ELF-1 (cell line): ENCODE measurements at regions not wholly inside any gene's neighbourhood (a gene's known extent, or its start where the extent isn't known, plus 50 kb on each side); places are given as distances from the start of the nearest gene placed in this dataset.

Experiments
- DNase-seq: peaks from one replicate; pipeline ENCODE4 v3.0.0-alpha.2; 2016; ENCODE audit warnings: low read depth, low spot score

- no peak for DNase-seq
These were observed 114.1 kb downstream of the SLC16A9 start for GRCh38 chr10:59595593-59595992.

GRCh38 chr10:59593768-59594167 is 115.9 kb downstream of the SLC16A9 start:
- DNase-seq, result no peak

DNA sequence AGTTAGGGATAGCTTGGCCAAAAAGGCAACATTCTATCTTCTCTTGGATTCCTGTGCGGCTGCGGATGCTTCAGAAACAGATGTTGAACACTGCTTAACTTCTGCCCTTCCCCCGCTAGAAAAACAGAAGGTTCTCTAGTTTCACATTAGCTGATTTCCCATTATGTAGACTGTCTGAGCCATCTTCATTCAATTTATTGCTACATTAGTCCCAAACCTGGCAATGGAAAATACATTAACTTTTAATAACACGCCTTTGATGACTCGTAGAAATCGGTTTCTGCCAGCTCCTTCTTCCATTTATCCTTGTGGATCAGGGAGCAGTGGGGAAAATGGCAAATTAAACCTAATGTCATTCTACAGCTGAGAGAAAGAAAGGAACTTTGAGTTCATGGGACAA is 119.9 kb downstream of the SLC16A9 start:
- DNase-seq, result no peak

DNA sequence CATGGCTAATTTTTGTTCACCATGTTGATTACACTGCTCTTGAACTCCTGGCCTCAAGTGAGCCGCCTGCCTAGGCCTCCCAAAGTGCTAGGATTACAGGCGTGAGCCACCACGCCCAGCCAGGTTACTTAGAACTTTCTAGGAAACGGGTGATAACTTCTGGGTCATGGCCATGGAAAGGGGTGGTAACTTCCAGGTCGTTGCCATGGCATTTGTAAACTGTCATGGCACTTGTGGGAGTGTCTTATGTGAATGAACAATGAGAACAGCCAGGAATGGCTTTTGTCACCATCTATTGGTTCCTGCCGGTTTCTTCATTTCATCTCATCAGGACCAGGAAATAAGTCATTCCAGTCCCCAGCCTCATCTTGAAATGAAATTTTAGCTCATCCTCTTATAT is 120.9 kb downstream of the SLC16A9 start:
- DNase-seq, result no peak

- DNase-seq, result no peak
These were observed 121.9 kb downstream of the SLC16A9 start for GRCh38 chr10:59587756-59588140.

GRCh38 chr10:59587083-59587755 is 122.4 kb downstream of the SLC16A9 start:
- DNase-seq, result no peak

GRCh38 chr10:59586407-59586891 is 123.2 kb downstream of the SLC16A9 start:
- peak; percentile 12 for DNase-seq

DNA sequence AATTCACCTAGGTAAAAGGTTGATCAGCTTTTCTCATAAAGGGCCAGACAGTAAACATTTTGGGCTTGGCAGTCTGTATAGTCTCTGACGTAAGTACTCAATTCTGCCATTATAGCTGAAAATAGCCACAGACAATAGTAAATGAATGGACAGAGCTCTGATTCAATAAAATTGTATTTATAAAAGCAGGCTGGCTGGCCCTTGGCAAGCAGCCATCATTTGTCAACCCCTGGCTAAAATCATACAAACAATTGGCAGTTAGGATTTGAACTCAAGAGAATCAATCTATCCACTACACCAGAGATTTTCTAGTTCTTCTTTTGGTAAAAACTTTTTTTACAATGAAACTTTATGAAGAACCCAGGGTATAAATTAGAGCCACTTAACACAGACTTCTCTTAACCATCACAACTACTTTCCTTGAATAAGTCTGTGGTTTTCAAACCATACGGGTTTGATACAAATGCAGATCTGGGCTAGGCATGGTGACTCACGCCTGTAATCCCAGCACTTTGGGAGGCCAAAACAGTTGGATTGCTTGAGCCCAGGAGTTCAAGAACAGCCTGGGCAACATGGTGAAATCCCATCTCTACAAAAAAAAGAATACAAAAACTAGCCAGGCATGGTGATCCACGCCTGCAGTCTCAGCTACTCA is 124.5 kb downstream of the SLC16A9 start:
- DNase-seq, result no peak

- no peak for DNase-seq
These were observed 126.9 kb downstream of the SLC16A9 start for GRCh38 chr10:59582780-59583179.

DNA sequence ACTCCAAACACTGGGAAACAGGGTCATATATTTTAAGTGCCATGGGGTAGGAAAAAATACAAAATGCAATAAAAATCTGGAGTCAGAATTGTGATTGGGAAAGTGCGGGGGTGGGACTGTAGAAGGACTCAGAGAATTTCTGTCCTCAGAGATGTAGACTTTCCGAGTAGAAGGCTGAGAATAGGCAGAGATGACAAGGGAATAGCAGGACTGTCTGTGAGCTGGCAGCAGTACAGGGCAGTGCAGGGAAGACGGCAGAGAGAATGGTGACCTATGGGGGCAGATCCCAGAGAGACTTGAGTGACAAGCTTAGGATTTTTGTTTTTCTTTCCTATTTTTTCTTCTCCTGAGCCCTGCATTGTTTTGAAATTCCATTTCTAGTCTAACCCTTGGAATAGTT is 127.6 kb downstream of the SLC16A9 start:
- no peak for DNase-seq

DNA sequence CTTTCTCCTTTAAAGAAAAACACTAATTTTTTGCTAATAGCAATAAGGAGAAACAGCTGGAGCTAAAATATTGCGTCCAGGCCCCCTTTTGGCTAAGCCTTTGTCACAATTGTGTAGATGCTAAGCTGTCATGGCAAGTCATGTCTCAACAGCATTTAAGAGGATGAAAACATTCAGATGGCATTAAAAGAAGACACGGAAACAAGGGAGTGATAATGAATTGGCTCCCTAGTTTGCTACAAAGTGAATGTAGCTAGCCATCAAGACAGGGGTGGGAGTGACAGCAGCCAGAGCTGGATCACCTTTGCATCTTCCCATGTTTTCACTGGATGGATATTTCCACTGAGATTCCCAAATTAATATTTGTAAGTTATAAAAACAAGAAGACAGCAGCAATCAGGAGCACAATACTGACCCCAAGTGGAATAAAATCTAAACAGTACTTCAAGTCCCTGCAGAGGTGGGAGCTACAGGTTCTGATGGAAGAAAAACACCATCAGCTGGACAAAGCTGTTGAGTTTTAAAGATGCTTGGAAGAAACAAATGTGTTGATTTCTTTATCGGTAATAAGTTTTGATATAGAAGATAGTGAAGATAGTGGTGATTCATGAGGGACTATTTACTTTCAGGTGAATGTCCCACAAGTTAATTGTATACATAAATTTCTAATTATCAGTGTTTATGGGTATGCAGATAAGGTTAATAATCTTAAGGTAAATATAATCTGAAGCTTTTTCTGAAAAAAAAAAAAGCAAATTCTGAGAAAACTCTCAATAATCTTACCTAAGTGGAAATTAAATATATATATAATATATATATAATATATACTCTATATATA is 129.4 kb downstream of the SLC16A9 start:
- DNase-seq, result no peak

DNA sequence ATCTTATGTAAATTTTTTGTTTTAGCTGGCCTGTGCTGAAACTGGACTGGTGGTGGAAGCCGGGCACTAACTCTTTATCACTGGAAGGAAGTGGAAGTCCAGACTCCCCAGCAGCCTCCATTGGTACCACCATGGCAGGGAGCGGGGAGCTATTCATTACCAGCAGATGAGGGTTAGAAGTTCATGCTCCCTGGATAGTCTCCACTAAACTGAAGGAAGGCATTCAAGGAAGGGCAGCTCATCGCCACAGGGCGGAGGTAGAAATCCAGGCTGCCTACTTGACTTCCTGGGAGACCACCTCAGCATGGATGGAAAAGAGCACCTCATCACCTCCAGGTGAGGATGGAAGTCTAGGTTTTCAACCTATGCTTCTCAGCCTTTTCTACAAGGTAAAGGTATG is 130.9 kb downstream of the SLC16A9 start:
- DNase-seq, result no peak

DNA sequence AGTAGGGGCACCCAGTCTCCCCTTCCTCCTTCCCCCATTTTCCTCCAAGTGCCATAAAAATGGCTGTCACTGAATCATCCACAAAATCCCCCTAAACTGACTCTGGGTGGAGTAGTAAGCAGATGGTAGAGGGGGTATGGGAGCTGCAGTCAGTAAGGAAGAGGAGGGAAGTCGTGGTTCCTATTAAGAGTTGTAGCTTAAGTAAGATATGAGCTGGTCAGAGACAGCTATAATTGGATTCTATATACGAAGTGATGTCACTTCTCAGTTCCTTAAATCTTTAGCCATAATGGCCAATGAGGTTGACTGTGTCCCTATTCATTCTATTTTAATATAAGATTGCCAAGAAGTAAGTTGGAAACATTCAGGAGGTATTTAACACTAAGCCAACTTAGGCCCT is 131.7 kb downstream of the SLC16A9 start:
- DNase-seq, result no peak

DNA sequence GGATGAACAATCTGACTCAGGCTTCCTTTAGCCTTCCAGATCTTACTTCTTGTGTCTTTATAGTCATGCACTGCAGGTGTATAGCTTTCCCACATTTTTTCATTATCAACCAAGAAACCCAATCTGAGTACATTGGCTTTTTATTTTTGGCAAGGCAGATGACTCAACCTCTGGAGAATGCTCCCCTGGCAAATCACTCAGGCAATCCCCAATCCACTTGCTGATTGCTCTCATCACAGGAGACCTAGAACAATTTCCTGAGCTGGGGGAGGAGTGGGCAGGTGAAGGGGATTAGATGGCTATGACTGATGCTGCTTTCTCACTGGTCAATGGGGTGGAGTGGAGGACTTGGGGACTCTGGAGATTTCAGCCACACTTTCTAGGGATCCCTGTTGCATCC is 134.4 kb downstream of the SLC16A9 start:
- no peak for DNase-seq

- no peak for DNase-seq
These were observed 146.1 kb downstream of the SLC16A9 start for GRCh38 chr10:59563531-59563930.

- DNase-seq, result no peak
These were observed 147.5 kb downstream of the SLC16A9 start for GRCh38 chr10:59562126-59562525.

- no peak for DNase-seq
These were observed 148.1 kb downstream of the SLC16A9 start for GRCh38 chr10:59561477-59562121.

- no peak for DNase-seq
These were observed 148.7 kb downstream of the SLC16A9 start for GRCh38 chr10:59560990-59561389.

DNA sequence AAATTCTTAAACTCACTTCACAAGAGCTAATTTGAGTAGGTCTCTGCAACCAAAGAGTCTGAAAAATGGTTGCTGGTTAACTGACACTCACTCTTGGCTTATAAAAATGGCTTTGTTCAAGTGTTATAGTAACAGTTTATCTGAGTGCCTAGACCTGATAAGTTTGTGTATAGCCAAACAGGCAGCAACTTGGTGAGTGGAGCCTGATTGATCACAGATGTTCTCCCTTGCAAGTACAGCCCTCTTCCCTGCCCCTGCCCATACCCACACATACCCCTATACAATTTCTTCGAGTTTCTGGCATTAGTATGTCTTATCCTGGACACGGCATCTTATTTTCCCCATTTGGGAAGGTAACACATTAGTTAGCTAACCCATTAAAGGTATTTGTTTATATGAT is 149.5 kb downstream of the SLC16A9 start:
- DNase-seq, result no peak

DNA sequence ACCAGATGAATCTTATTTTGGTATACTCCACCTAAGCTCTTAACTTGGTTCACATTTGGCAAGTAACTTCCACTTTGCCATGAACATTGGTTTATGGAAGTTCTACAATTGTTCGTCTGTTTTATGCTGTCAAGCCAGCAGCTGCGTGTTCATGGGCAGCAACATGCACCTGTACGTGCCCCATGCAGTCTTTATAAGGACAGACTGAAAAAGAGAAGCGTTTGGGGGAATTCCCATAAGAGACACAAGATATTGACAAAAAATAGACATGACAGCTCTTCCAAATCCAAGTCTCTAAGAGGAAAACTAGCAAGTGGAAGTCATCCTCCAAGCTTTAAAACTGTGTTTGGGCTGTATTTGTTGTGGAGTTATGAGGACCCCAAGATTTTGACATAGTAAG is 151.6 kb downstream of the SLC16A9 start:
- DNase-seq, result no peak

DNA sequence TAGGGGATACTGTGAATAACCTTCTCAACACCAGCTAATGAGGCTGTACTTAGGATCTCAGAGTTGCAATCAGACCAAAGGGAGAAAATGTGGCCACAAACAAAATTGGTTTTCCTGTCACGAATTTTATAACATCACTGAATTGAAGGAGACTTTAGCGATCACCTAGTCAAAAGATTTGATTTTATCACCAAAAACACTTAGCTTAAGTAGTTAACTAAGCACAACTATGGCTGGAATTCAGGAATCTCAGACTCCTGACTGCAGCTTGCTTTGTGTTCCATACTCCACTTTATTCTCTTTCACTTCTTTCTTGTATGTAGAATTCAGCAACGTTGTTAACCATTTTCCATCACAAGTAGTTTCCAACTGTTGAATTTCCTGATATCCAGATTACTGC is 152.0 kb downstream of the SLC16A9 start:
- no peak for DNase-seq

- DNase-seq, result no peak
These were observed 152.6 kb downstream of the SLC16A9 start for GRCh38 chr10:59557052-59557451.
